H9 (cell line): ENCODE measurements at regions not wholly inside any gene's neighbourhood (a gene's known extent, or its start where the extent isn't known, plus 50 kb on each side); places are given as distances from the start of the nearest gene placed in this dataset.

Source experiments
- DNase-seq: peaks from one replicate; pipeline ENCODE4 v3.0.0-alpha.2; 2017
- H2AFZ ChIP-seq: one replicate; pipeline ENCODE4 v1.6.1; 2013; ENCODE audit warnings: mild to moderate bottlenecking, low read length, control low read depth, moderate library complexity
- H2AK5ac ChIP-seq: 2 replicates; pipeline ENCODE4 v1.6.1; 2013; ENCODE audit warnings: low read length, control low read depth, mixed read lengths; ENCODE audit not compliant: insufficient read length
- H2BK120ac ChIP-seq: one replicate; pipeline ENCODE4 v1.6.1; 2013; ENCODE audit warnings: low read depth, mild to moderate bottlenecking, low read length, control low read depth, inconsistent platforms; ENCODE audit not compliant: poor library complexity, severe bottlenecking
- H2BK12ac ChIP-seq: 2 replicates; pipeline ENCODE4 v1.6.1; 2013; ENCODE audit warnings: low read length, control low read depth, mixed read lengths, low read depth; ENCODE audit not compliant: insufficient read length
- H2BK15ac ChIP-seq: 2 replicates; pipeline ENCODE4 v1.6.1; 2013; ENCODE audit warnings: low read depth, low read length, control low read depth
- H2BK20ac ChIP-seq: one replicate; pipeline ENCODE4 v1.6.1; 2013; ENCODE audit warnings: low read depth, mild to moderate bottlenecking, low read length, control low read depth, inconsistent platforms; ENCODE audit not compliant: poor library complexity, severe bottlenecking
- H2BK5ac ChIP-seq: 2 replicates; pipeline ENCODE4 v1.6.1; 2013; ENCODE audit warnings: low read length, control low read depth, mixed read lengths; ENCODE audit not compliant: insufficient read length
- H3K14ac ChIP-seq: 2 replicates; pipeline ENCODE4 v1.6.1; 2013; ENCODE audit warnings: low read length, control low read depth; ENCODE audit not compliant: insufficient read depth
- H3K18ac ChIP-seq: 2 replicates; pipeline ENCODE4 v1.6.1; 2013; ENCODE audit warnings: low read depth, mild to moderate bottlenecking, mixed read lengths, low read length, control low read depth; ENCODE audit not compliant: insufficient read length
- H3K23ac ChIP-seq: 2 replicates; pipeline ENCODE4 v1.6.1; 2013; ENCODE audit warnings: low read length, control low read depth, mixed read lengths, low read depth; ENCODE audit not compliant: insufficient read length
- H3K23me2 ChIP-seq: 2 replicates; pipeline ENCODE4 v1.6.1; 2013; ENCODE audit warnings: low read depth, mild to moderate bottlenecking, mixed read lengths, low read length, control low read depth; ENCODE audit not compliant: insufficient read length, poor library complexity, severe bottlenecking
- H3K27ac ChIP-seq: 2 replicates; pipeline ENCODE4 v1.5.1; 2013; ENCODE audit warnings: low read length, control low read depth, mixed read lengths, low read depth; ENCODE audit not compliant: insufficient read length
- H3K27me3 ChIP-seq: 2 replicates; pipeline ENCODE4 v1.6.1; 2013; ENCODE audit warnings: low read length, control low read depth, inconsistent platforms; ENCODE audit not compliant: insufficient read depth
- H3K4ac ChIP-seq: 2 replicates; pipeline ENCODE4 v1.6.1; 2013; ENCODE audit warnings: low read depth, mild to moderate bottlenecking, control low read depth, inconsistent platforms, low read length, moderate library complexity
- H3K4me1 ChIP-seq: 2 replicates; pipeline ENCODE4 v1.6.1; 2013; ENCODE audit warnings: low read length, control low read depth, inconsistent platforms; ENCODE audit not compliant: insufficient read depth
- H3K4me2 ChIP-seq: 2 replicates; pipeline ENCODE4 v1.6.1; 2013; ENCODE audit warnings: low read length, control low read depth, mixed read lengths; ENCODE audit not compliant: insufficient read length, insufficient read depth
- H3K56ac ChIP-seq: 2 replicates; pipeline ENCODE4 v1.6.1; 2013; ENCODE audit warnings: low read depth, mild to moderate bottlenecking, mixed read lengths, low read length, control low read depth; ENCODE audit not compliant: insufficient read length
- H3K79me1 ChIP-seq: 2 replicates; pipeline ENCODE4 v1.6.1; 2013; ENCODE audit warnings: low read depth, mild to moderate bottlenecking, moderate library complexity, low read length, control low read depth, inconsistent platforms; ENCODE audit not compliant: insufficient read depth, poor library complexity, severe bottlenecking
- H3K79me2 ChIP-seq: 2 replicates; pipeline ENCODE4 v1.6.1; 2013; ENCODE audit warnings: low read length, control low read depth, inconsistent platforms; ENCODE audit not compliant: insufficient read depth
- H3K9ac ChIP-seq: 2 replicates; pipeline ENCODE4 v1.6.1; 2013; ENCODE audit warnings: low read length, control low read depth, mixed read lengths; ENCODE audit not compliant: insufficient read length; ENCODE audit errors: extremely low read depth
- H3K9me3 ChIP-seq: one replicate; pipeline ENCODE4 v1.6.1; 2013; ENCODE audit warnings: low read depth, low read length, inconsistent platforms; ENCODE audit not compliant: control insufficient read depth
- H3T11ph ChIP-seq: one replicate; pipeline ENCODE4 v1.6.1; 2013; ENCODE audit warnings: mild to moderate bottlenecking, low read length, control low read depth, inconsistent platforms
- H4K20me1 ChIP-seq: one replicate; pipeline ENCODE4 v1.6.1; 2013; ENCODE audit not compliant: control insufficient read depth, insufficient read length, insufficient read depth
- H4K5ac ChIP-seq: 2 replicates; pipeline ENCODE4 v1.6.1; 2013; ENCODE audit warnings: low read depth, mild to moderate bottlenecking, mixed read lengths, low read length, control low read depth; ENCODE audit not compliant: insufficient read length
- H4K8ac ChIP-seq: replicated peaks from 2 replicates; pipeline ENCODE4 v1.6.1; 2013; ENCODE audit warnings: low read length, control low read depth, mixed read lengths, low read depth; ENCODE audit not compliant: insufficient read length
- H4K91ac ChIP-seq: 2 replicates; pipeline ENCODE4 v1.6.1; 2013; ENCODE audit warnings: low read depth, mild to moderate bottlenecking, moderate library complexity, mixed read lengths, low read length, control low read depth; ENCODE audit not compliant: insufficient read length
- H3K27ac Mint-ChIP-seq, 3 experiments: 2 replicates in 2 of 3; 3 replicates in 1 of 3; pipeline ENCODE4 v1.8.0; 2020 to 2021; ENCODE audit warnings: mixed read lengths in 3 of 3, mild to moderate bottlenecking in 1 of 3, moderate library complexity in 1 of 3
- H3K27me3 Mint-ChIP-seq: 2 replicates; pipeline ENCODE4 v1.8.0; 2021; ENCODE audit warnings: low read depth, mild to moderate bottlenecking, moderate library complexity, mixed read lengths
- H3K36me3 Mint-ChIP-seq, 3 experiments: 2 replicates in 2 of 3; 3 replicates in 1 of 3; pipeline ENCODE4 v1.8.0; 2020 to 2021; ENCODE audit warnings: low read depth in 3 of 3, mixed read lengths in 3 of 3; ENCODE audit not compliant: insufficient read depth in 1 of 3
- H3K4me1 Mint-ChIP-seq, 2 experiments: 2 replicates each; pipeline ENCODE4 v1.8.0; 2020; ENCODE audit warnings: mixed read lengths in 2 of 2
- H3K4me3 Mint-ChIP-seq, 2 experiments: 2 replicates in 1 of 2; 3 replicates in 1 of 2; pipeline ENCODE4 v1.8.0; 2020 to 2021; ENCODE audit warnings: mild to moderate bottlenecking in 2 of 2, mixed read lengths in 2 of 2, moderate library complexity in 1 of 2
- H3K9me3 Mint-ChIP-seq, 2 experiments: 2 replicates in 1 of 2; 3 replicates in 1 of 2; pipeline ENCODE4 v1.8.0; 2020; ENCODE audit warnings: mild to moderate bottlenecking in 2 of 2, mixed read lengths in 2 of 2, moderate library complexity in 1 of 2
- WGBS: extraction: QIAGEN DNeasy Blood & Tissue Kit; methylation state at CpG from one replicate; pipeline ENCODE4 v1.1.7; 2013; ENCODE audit warnings: missing lambda C conversion rate, low lambda C conversion rate, mixed read lengths; ENCODE audit not compliant: insufficient read length; ENCODE audit errors: extremely low coverage; 5-methylcytosine and 5-hydroxymethylcytosine counted together
- TF ChIP-seq, protein P1 (sequence below): fragments of 200-600 bp; sonication (generic); conservative IDR thresholded peaks from 3 replicates; pipeline ENCODE4 v1.8.0; 2021; ENCODE audit warnings: antibody characterized with exemption, mild to moderate bottlenecking

DNA sequence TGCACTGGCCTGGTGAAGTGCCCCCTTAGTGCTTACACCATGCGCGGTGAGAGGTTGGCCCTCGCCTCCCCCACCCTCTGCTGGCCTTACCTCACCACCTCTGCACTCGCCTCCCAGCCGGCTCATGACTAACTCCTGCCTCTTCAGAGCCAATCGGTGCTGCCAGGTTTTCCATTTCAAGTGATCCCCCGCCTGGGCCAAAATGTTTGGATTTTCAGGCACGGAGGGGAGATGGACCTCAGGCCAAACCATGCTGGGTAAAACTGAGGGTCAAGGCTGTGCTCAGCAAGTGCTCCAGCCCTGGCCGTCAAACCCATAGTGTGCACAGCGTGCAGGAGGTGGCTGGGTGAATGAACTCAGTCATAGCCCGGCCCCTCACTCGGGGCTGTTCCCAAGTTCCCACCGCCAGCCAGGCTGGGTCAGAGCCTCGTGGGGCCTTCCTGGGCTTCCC, 175.4 kb downstream of the SEC14L1 start:
- H2BK12ac ChIP-seq, result no peak overlapping the region
- no peaks in the 10 kb centered on the region for H3K9me3 ChIP-seq
- H2BK120ac ChIP-seq, result no peak overlapping the region
- no peak overlapping the region for H4K91ac ChIP-seq
- no peak overlapping the region for H4K5ac ChIP-seq
- peaks cover 4% of the 10 kb centered on the region; the same call in 1 of the 2 replicates for H3K4me1 ChIP-seq
- no peaks in the 10 kb centered on the region; a peak in 1 of 5 replicates for H3K9me3 Mint-ChIP-seq
- peaks cover 1% of the 10 kb centered on the region; the same call in 1 of the 2 replicates for H3K27me3 Mint-ChIP-seq
- peak overlapping the region; percentile 93 to 96 (median 93); a peak in 5 of 7 replicates for H3K27ac Mint-ChIP-seq
- no peak overlapping the region for H2AK5ac ChIP-seq
- no peak overlapping the region for H3T11ph ChIP-seq
- no peak overlapping the region for H3K14ac ChIP-seq
- no peak overlapping the region for H3K27ac ChIP-seq
- no peak overlapping the region for H3K9ac ChIP-seq
- peaks cover 28 to 50% of the 10 kb centered on the region in 2 experiments for H3K4me1 Mint-ChIP-seq
- no peak overlapping the region for H2BK5ac ChIP-seq
- peak; percentile 80 for DNase-seq
- H3K27me3 ChIP-seq, result no peaks in the 10 kb centered on the region
- no peak overlapping the region for H4K8ac ChIP-seq
- no peaks in the 10 kb centered on the region for H3K79me1 ChIP-seq
- no peak overlapping the region for H3K18ac ChIP-seq
- peak overlapping the region in 1 of 2 experiments; percentile 43; a peak in 2 of 5 replicates for H3K4me3 Mint-ChIP-seq
- H3K4me2 ChIP-seq, result no peak overlapping the region
- H3K23ac ChIP-seq, result no peak overlapping the region
- H2AFZ ChIP-seq, result no peak overlapping the region
- H3K36me3 Mint-ChIP-seq, result peaks cover 4 to 18% (median 6%) of the 10 kb centered on the region in 3 experiments; a peak in 6 of 7 replicates
- no peak overlapping the region for H2BK15ac ChIP-seq
- no peaks in the 10 kb centered on the region for H3K23me2 ChIP-seq
- no peak overlapping the region for H3K4ac ChIP-seq
- no peak overlapping the region for H3K56ac ChIP-seq
- WGBS, result no CpG with 5 or more reads among the region's 14 CpGs
- TF ChIP-seq, protein P1, sequence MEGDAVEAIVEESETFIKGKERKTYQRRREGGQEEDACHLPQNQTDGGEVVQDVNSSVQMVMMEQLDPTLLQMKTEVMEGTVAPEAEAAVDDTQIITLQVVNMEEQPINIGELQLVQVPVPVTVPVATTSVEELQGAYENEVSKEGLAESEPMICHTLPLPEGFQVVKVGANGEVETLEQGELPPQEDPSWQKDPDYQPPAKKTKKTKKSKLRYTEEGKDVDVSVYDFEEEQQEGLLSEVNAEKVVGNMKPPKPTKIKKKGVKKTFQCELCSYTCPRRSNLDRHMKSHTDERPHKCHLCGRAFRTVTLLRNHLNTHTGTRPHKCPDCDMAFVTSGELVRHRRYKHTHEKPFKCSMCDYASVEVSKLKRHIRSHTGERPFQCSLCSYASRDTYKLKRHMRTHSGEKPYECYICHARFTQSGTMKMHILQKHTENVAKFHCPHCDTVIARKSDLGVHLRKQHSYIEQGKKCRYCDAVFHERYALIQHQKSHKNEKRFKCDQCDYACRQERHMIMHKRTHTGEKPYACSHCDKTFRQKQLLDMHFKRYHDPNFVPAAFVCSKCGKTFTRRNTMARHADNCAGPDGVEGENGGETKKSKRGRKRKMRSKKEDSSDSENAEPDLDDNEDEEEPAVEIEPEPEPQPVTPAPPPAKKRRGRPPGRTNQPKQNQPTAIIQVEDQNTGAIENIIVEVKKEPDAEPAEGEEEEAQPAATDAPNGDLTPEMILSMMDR, result no peak
- no peaks in the 10 kb centered on the region for H4K20me1 ChIP-seq
- H2BK20ac ChIP-seq, result no peak overlapping the region
- H3K79me2 ChIP-seq, result 0 out of 2 replicates have a peak, but pooled peaks cover 1% of the 10 kb centered on the region
